Endodermal cell (in vitro differentiated cells): ENCODE measurements at regions not wholly inside any gene's neighbourhood (a gene's known extent, or its start where the extent isn't known, plus 50 kb on each side); places are given as distances from the start of the nearest gene placed in this dataset.
A peak's percentile ranks its signal among the peaks of the same experiment; 100 is the strongest.

Experiments
- DNase-seq: peaks from one replicate; pipeline ENCODE4 v3.0.0-alpha.2; 2017
- H3K27ac ChIP-seq: 2 replicates; pipeline ENCODE4 v1.5.1; 2013; ENCODE audit warnings: mild to moderate bottlenecking, low read depth, low read length, moderate library complexity
- H3K27me3 ChIP-seq: 2 replicates; pipeline ENCODE4 v1.6.1; 2013; ENCODE audit warnings: mild to moderate bottlenecking, low read length, moderate library complexity; ENCODE audit not compliant: insufficient read depth, control insufficient read depth, poor library complexity, severe bottlenecking
- H3K36me3 ChIP-seq: 2 replicates; pipeline ENCODE4 v1.7.0; 2013; ENCODE audit warnings: mild to moderate bottlenecking, low read length, moderate library complexity; ENCODE audit not compliant: control insufficient read depth, insufficient read depth
- H3K4me1 ChIP-seq: one replicate; pipeline ENCODE4 v1.7.0; 2013; ENCODE audit warnings: low read length; ENCODE audit not compliant: control insufficient read depth, insufficient read depth
- H3K4me3 ChIP-seq: 2 replicates; pipeline ENCODE4 v1.5.1; 2013; ENCODE audit warnings: mild to moderate bottlenecking, low read length, moderate library complexity
- H3K9ac ChIP-seq: 2 replicates; pipeline ENCODE4 v1.6.1; 2013; ENCODE audit warnings: mild to moderate bottlenecking, low read length, moderate library complexity; ENCODE audit not compliant: poor library complexity, severe bottlenecking; ENCODE audit errors: extremely low read depth
- H3K9me3 ChIP-seq: 2 replicates; pipeline ENCODE4 v1.6.1; 2013; ENCODE audit warnings: mild to moderate bottlenecking, low read length, moderate library complexity; ENCODE audit not compliant: control insufficient read depth
- H3K27ac Mint-ChIP-seq: 2 replicates; pipeline ENCODE4 v1.8.0; 2020; ENCODE audit warnings: mixed read lengths
- H3K27me3 Mint-ChIP-seq: 2 replicates; pipeline ENCODE4 v1.8.0; 2021; ENCODE audit warnings: mild to moderate bottlenecking, mixed read lengths; ENCODE audit not compliant: insufficient read depth
- H3K36me3 Mint-ChIP-seq: 2 replicates; pipeline ENCODE4 v1.8.0; 2020; ENCODE audit warnings: low read depth, mixed read lengths
- H3K4me1 Mint-ChIP-seq: 2 replicates; pipeline ENCODE4 v1.8.0; 2020; ENCODE audit warnings: mixed read lengths
- H3K4me3 Mint-ChIP-seq: 2 replicates; pipeline ENCODE4 v1.8.0; 2020; ENCODE audit warnings: mild to moderate bottlenecking, moderate library complexity, mixed read lengths
- H3K9me3 Mint-ChIP-seq: 2 replicates; pipeline ENCODE4 v1.8.0; 2020; ENCODE audit warnings: mild to moderate bottlenecking, mixed read lengths
- WGBS, 2 experiments: methylation state at CpG; one replicate each; pipeline versions ENCODE4 v1.1.5 to v1.1.7; 2013; ENCODE audit warnings: missing lambda C conversion rate in 2 of 2, mixed read lengths in 1 of 2; ENCODE audit not compliant: insufficient coverage in 1 of 2, insufficient read length in 1 of 2; 5-methylcytosine and 5-hydroxymethylcytosine counted together
- TF ChIP-seq, protein P1 (sequence below): fragments of 200-600 bp; sonication (generic); conservative IDR thresholded peaks from 2 replicates; pipeline ENCODE4 v1.5.0; 2021; ENCODE audit warnings: antibody characterized with exemption, mild to moderate bottlenecking

DNA sequence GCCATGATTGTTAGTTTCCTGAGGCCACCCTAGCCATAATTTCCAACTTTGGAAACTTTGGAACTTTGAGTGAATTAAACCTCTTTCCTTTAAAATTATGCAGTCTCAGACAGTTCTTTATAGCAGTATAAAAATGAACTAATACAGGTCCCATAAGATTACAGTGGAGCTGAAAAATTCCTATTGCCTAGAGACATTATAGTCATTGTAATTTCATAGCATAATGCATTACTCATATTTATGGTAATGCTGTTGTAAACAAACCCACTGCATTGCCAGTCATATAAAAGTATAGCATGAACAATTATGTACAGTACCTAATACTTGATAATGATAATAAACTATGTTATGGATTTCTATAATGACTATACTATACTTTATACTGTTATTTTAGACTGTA, 88.0 kb upstream of the TMEM229A start:
- Mint-ChIP-seq H3K27me3 (peaks cover 5% of the 10 kb centered on the region), H3K4me3 (no peak overlapping the region), H3K36me3 (peaks cover 2% of the 10 kb centered on the region), H3K9me3 (peaks cover 35% of the 10 kb centered on the region), H3K27ac (no peak overlapping the region), H3K4me1 (no peaks in the 10 kb centered on the region)
- no peak for DNase-seq
- TF ChIP-seq, protein P1, sequence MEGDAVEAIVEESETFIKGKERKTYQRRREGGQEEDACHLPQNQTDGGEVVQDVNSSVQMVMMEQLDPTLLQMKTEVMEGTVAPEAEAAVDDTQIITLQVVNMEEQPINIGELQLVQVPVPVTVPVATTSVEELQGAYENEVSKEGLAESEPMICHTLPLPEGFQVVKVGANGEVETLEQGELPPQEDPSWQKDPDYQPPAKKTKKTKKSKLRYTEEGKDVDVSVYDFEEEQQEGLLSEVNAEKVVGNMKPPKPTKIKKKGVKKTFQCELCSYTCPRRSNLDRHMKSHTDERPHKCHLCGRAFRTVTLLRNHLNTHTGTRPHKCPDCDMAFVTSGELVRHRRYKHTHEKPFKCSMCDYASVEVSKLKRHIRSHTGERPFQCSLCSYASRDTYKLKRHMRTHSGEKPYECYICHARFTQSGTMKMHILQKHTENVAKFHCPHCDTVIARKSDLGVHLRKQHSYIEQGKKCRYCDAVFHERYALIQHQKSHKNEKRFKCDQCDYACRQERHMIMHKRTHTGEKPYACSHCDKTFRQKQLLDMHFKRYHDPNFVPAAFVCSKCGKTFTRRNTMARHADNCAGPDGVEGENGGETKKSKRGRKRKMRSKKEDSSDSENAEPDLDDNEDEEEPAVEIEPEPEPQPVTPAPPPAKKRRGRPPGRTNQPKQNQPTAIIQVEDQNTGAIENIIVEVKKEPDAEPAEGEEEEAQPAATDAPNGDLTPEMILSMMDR = no peak
- H3K4me1 ChIP-seq = no peaks in the 10 kb centered on the region
- no peak overlapping the region for H3K9ac ChIP-seq
- H3K27ac ChIP-seq = no peak overlapping the region
- H3K9me3 ChIP-seq = peaks cover 17% of the 10 kb centered on the region
- no peak overlapping the region for H3K4me3 ChIP-seq
- no peaks in the 10 kb centered on the region for H3K27me3 ChIP-seq
- H3K36me3 ChIP-seq = no peaks in the 10 kb centered on the region

DNA sequence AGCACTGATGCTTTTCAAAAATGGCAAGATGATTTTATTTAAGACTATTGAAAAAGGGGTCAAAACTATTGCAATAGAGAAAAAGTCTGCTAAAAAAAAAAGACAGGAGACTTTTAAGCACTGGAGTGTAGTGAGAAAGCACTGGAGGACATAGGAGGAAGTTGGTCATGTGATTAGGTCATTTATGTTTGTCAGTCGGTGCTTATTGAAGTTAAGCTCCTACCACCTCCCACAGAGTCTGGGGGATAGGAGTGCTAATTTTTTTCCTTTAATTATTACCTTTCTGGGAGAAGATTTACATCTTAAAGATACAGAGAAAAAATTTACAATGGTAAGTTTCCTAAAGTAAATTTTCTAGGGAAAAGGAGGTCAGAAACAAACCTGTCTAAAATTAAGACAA, 80.2 kb upstream of the TMEM229A start:
- Histone ChIP-seq H3K27me3 (no peaks in the 10 kb centered on the region), H3K4me1 (peaks cover 6% of the 10 kb centered on the region), H3K9ac (no peak overlapping the region), H3K4me3 (no peak overlapping the region), H3K9me3 (peaks cover 5% of the 10 kb centered on the region), H3K36me3 (no peaks in the 10 kb centered on the region), H3K27ac (no peak overlapping the region)
- Mint-ChIP-seq H3K9me3 (peaks cover 12% of the 10 kb centered on the region), H3K27ac (peak overlapping the region; percentile 18), H3K36me3 (no peaks in the 10 kb centered on the region), H3K4me1 (peaks cover 18% of the 10 kb centered on the region), H3K27me3 (no peaks in the 10 kb centered on the region), H3K4me3 (no peak overlapping the region)
- no peak for DNase-seq
- WGBS, 2 experiments = no CpG with 5 or more reads among the region's 1 CpG
- TF ChIP-seq, protein P1 = no peak

DNA sequence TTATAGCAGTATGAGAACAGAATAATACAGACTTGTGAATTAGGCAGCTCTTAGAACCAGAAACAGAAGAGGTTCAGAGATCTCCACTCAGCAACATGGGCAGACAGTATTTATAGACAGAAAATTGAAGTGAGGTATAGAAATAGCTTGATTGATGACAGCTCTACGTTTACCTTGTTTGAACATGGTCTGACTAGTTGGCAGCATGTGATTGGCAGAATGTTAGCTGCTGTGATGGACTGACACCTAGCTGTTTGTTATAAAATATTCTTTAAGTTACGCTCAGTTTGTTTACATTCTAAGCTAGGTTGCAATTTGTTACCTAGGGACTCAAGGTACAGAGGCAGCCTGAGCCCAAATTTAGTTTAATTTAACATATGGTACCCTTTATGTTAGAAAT, 73.7 kb upstream of the TMEM229A start:
- Histone ChIP-seq H3K27ac (no peak overlapping the region), H3K4me1 (no peaks in the 10 kb centered on the region), H3K4me3 (no peak overlapping the region), H3K9ac (no peak overlapping the region), H3K27me3 (no peaks in the 10 kb centered on the region), H3K36me3 (no peaks in the 10 kb centered on the region), H3K9me3 (peaks cover 26% of the 10 kb centered on the region)
- TF ChIP-seq, protein P1 = no peak
- H3K36me3 Mint-ChIP-seq = peaks cover 8% of the 10 kb centered on the region
- H3K27ac Mint-ChIP-seq = no peak overlapping the region
- no peaks in the 10 kb centered on the region for H3K4me1 Mint-ChIP-seq
- H3K27me3 Mint-ChIP-seq = no peaks in the 10 kb centered on the region
- peaks cover 29% of the 10 kb centered on the region for H3K9me3 Mint-ChIP-seq
- 87 to 90% methylated on average over 2 of the region's 2 CpGs for WGBS, 2 experiments
- DNase-seq = no peak
- no peak overlapping the region for H3K4me3 Mint-ChIP-seq
